ENCODE measurements at regions not wholly inside any gene's neighbourhood (a gene's known extent, or its start where the extent isn't known, plus 50 kb on each side); places are given as distances from the start of the nearest gene placed in this dataset.

DNA sequence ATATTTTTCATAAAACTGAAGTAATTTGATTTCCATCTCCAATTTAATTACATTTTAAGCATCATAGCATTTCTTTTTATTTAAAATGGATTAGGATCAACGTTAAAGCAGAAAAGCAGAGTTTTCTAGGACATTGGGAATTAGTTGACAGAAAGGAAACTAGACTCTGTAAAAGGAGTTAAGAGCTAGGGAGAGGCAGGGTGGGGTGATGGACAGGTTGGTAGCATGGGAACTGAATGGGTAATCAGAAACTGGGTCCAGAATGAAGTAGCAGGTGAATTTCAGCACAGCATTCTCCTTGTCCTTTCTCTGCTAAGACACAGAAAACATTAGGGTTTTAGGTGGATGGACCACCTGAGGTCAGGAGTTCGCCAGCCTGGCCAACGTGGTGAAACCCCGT lies 97.6 kb downstream of the ANAPC4 start:
- TF ChIP-seq CTCF (IDR thresholded peaks at IDR 0.05; ENCODE audit: low read depth, low read length), result no peak

DNA sequence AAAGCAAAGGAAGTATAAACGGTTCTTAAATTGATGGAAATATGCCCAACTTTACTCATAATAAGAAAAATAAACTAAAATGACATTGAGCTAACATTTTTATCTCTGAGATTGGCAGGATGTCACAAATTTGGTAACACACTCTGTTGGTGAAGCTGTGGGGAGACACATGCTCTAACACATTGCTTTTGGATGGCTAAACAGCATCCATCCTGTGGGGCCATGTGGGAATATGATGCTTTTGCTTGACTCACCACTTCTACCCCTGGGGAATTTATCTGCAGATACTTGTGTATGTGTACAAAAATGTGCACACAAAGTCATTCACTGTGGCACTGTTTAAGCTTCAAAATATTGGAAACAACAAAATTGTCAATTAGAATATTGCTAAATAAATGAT lies 100.2 kb downstream of the ANAPC4 start:
- no peak for DNase-seq (ENCODE audit: low read depth in 1 of 2, low spot score in 1 of 2)
- H3K36me3 ChIP-seq, result no peaks in the 10 kb centered on the region
- H3K9me3 ChIP-seq (ENCODE audit: low read depth), result no peaks in the 10 kb centered on the region
- no peak overlapping the region for H3K4me3 ChIP-seq
- no peaks in the 10 kb centered on the region for H3K27me3 ChIP-seq
- no peaks in the 10 kb centered on the region for H3K4me1 ChIP-seq (ENCODE audit: low read depth)
- H3K27ac ChIP-seq, result no peak overlapping the region
- no peak for TF ChIP-seq CTCF (IDR thresholded peaks at IDR 0.05; ENCODE audit: low read depth, low read length)

More for the DNA sequence above, 97.6 kb downstream of the ANAPC4 start:
- Histone ChIP-seq H3K27ac (no peak overlapping the region), H3K9me3 (ENCODE audit: low read depth) (no peaks in the 10 kb centered on the region), H3K27me3 (no peaks in the 10 kb centered on the region), H3K4me1 (ENCODE audit: low read depth) (no peaks in the 10 kb centered on the region), H3K4me3 (no peak overlapping the region), H3K36me3 (no peaks in the 10 kb centered on the region)
- no peak for DNase-seq (ENCODE audit: low read depth in 1 of 2, low spot score in 1 of 2)

DNA sequence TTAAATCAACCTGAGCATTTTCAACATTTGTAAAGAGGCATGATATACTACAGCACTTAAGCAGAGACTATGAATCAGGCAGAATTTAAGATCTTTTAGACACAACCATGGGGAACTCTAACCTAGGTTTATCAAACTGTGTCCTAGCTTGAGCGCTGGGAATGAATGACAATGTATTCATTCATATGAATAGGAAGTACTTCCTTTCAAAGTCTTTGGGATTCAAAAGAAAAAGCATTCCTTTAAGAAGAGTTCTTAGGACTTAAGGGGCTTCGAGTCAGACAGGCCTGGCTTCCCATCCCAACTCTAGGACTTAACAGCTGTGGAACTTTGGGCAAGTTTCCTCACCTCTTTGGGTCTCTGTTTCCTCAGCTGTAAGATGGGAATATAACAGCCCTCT lies 104.6 kb downstream of the ANAPC4 start:
- no peak for DNase-seq (ENCODE audit: low read depth in 1 of 2, low spot score in 1 of 2)
- Histone ChIP-seq H3K36me3 (no peaks in the 10 kb centered on the region), H3K27me3 (no peaks in the 10 kb centered on the region), H3K4me1 (ENCODE audit: low read depth) (no peaks in the 10 kb centered on the region), H3K9me3 (ENCODE audit: low read depth) (no peaks in the 10 kb centered on the region), H3K27ac (no peak overlapping the region), H3K4me3 (no peak overlapping the region)
- TF ChIP-seq CTCF (IDR thresholded peaks at IDR 0.05; ENCODE audit: low read depth, low read length), result no peak

GRCh38 chr4:25484243-25484721 lies 107.2 kb downstream of the ANAPC4 start:
- no peaks in the 10 kb centered on the region for H3K4me1 ChIP-seq (ENCODE audit: low read depth)
- DNase-seq (ENCODE audit: low read depth in 1 of 2, low spot score in 1 of 2), result peak in 1 of 2 donors; percentile 39

DNA sequence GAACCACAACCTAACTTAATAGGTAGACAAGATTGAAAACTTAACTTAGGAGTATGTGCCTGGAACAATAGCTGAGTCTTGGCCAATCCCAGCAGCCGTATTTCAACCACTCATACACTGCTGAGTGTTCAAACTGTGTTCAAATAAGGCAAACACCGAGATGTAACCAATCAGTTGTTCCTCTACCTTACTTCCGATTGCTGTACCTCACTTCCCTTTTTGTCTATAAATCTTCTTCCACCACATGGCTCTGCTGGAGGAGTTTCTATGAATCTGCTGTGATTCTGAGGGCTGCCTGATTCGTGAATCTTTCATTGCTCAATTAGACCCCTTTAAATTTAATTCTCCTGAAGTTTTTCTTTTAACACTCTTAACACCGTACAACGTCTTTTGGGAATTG lies 108.0 kb downstream of the ANAPC4 start:
- DNase-seq (ENCODE audit: low read depth in 1 of 2, low spot score in 1 of 2), result no peak
- Histone ChIP-seq H3K4me1 (ENCODE audit: low read depth) (peaks cover 3% of the 10 kb centered on the region), H3K27ac (no peak overlapping the region), H3K4me3 (no peak overlapping the region), H3K36me3 (no peaks in the 10 kb centered on the region), H3K27me3 (no peaks in the 10 kb centered on the region), H3K9me3 (ENCODE audit: low read depth) (no peaks in the 10 kb centered on the region)
- no peak for TF ChIP-seq CTCF (IDR thresholded peaks at IDR 0.05; ENCODE audit: low read depth, low read length)

More at GRCh38 chr4:25484243-25484721, 107.2 kb downstream of the ANAPC4 start:
- H3K9me3 ChIP-seq (ENCODE audit: low read depth), result no peaks in the 10 kb centered on the region
- no peaks in the 10 kb centered on the region for H3K36me3 ChIP-seq
- no peaks in the 10 kb centered on the region for H3K27me3 ChIP-seq
- no peak overlapping the region for H3K27ac ChIP-seq
- H3K4me3 ChIP-seq, result no peak overlapping the region
- TF ChIP-seq CTCF (IDR thresholded peaks at IDR 0.05; ENCODE audit: low read depth, low read length), result no peak

GRCh38 chr4:25486171-25486570 lies 109.1 kb downstream of the ANAPC4 start:
- no peaks in the 10 kb centered on the region for H3K36me3 ChIP-seq
- TF ChIP-seq CTCF (IDR thresholded peaks at IDR 0.05; ENCODE audit: low read depth, low read length), result no peak
- no peaks in the 10 kb centered on the region for H3K27me3 ChIP-seq
- peaks cover 3% of the 10 kb centered on the region for H3K4me1 ChIP-seq (ENCODE audit: low read depth)
- H3K9me3 ChIP-seq (ENCODE audit: low read depth), result no peaks in the 10 kb centered on the region
- H3K4me3 ChIP-seq, result no peak overlapping the region
- DNase-seq (ENCODE audit: low read depth in 1 of 2, low spot score in 1 of 2), result peak in 1 of 2 donors; percentile 45
- no peak overlapping the region for H3K27ac ChIP-seq

Measured in cardiac muscle cell (in vitro differentiated cells and primary cell).